ENCODE measurements at regions not wholly inside any gene's neighbourhood (a gene's known extent, or its start where the extent isn't known, plus 50 kb on each side); places are given as distances from the start of the nearest gene placed in this dataset.

GRCh38 chr4:14834382-14834781, 167.9 kb upstream of the CPEB2 start:
- no peaks in the 10 kb centered on the region for H3K27me3 Mint-ChIP-seq (ENCODE audit: unreplicated experiment)
- no peak for DNase-seq (ENCODE audit: low spot score)
- no peak overlapping the region for H3K4me3 Mint-ChIP-seq (ENCODE audit: unreplicated experiment)
- no peaks in the 10 kb centered on the region for H3K36me3 Mint-ChIP-seq (ENCODE audit: low read depth, unreplicated experiment)
- H3K9me3 Mint-ChIP-seq (ENCODE audit: unreplicated experiment): no peaks in the 10 kb centered on the region
- no peak for TF ChIP-seq CTCF (IDR thresholded peaks at IDR 0.05; ENCODE audit: unreplicated experiment)
- H3K4me1 Mint-ChIP-seq (ENCODE audit: unreplicated experiment): peaks cover 10% of the 10 kb centered on the region
- no peak overlapping the region for H3K27ac Mint-ChIP-seq (ENCODE audit: unreplicated experiment)

GRCh38 chr4:14835288-14835687, 167.0 kb upstream of the CPEB2 start:
- Mint-ChIP-seq H3K4me1 (ENCODE audit: unreplicated experiment) (peaks cover 10% of the 10 kb centered on the region), H3K4me3 (ENCODE audit: unreplicated experiment) (no peak overlapping the region), H3K27ac (ENCODE audit: unreplicated experiment) (no peak overlapping the region), H3K27me3 (ENCODE audit: unreplicated experiment) (no peaks in the 10 kb centered on the region), H3K9me3 (ENCODE audit: unreplicated experiment) (no peaks in the 10 kb centered on the region), H3K36me3 (ENCODE audit: low read depth, unreplicated experiment) (no peaks in the 10 kb centered on the region)
- TF ChIP-seq CTCF (IDR thresholded peaks at IDR 0.05; ENCODE audit: unreplicated experiment): no peak
- no peak for DNase-seq (ENCODE audit: low spot score)

GRCh38 chr4:14835708-14836425, 166.4 kb upstream of the CPEB2 start:
- Mint-ChIP-seq H3K9me3 (ENCODE audit: unreplicated experiment) (no peaks in the 10 kb centered on the region), H3K36me3 (ENCODE audit: low read depth, unreplicated experiment) (no peaks in the 10 kb centered on the region), H3K27ac (ENCODE audit: unreplicated experiment) (no peak overlapping the region), H3K4me1 (ENCODE audit: unreplicated experiment) (peaks cover 10% of the 10 kb centered on the region), H3K4me3 (ENCODE audit: unreplicated experiment) (no peak overlapping the region), H3K27me3 (ENCODE audit: unreplicated experiment) (no peaks in the 10 kb centered on the region)
- DNase-seq (ENCODE audit: low spot score): no peak
- TF ChIP-seq CTCF (IDR thresholded peaks at IDR 0.05; ENCODE audit: unreplicated experiment): no peak

GRCh38 chr4:14837860-14838259, 164.4 kb upstream of the CPEB2 start:
- no peak for DNase-seq (ENCODE audit: low spot score)
- Mint-ChIP-seq H3K27ac (ENCODE audit: unreplicated experiment) (no peak overlapping the region), H3K4me3 (ENCODE audit: unreplicated experiment) (no peak overlapping the region), H3K27me3 (ENCODE audit: unreplicated experiment) (no peaks in the 10 kb centered on the region), H3K9me3 (ENCODE audit: unreplicated experiment) (no peaks in the 10 kb centered on the region), H3K36me3 (ENCODE audit: low read depth, unreplicated experiment) (no peaks in the 10 kb centered on the region), H3K4me1 (ENCODE audit: unreplicated experiment) (peaks cover 10% of the 10 kb centered on the region)
- no peak for TF ChIP-seq CTCF (IDR thresholded peaks at IDR 0.05; ENCODE audit: unreplicated experiment)
